HL-60 (cell line): ENCODE measurements at regions not wholly inside any gene's neighbourhood (a gene's known extent, or its start where the extent isn't known, plus 50 kb on each side); places are given as distances from the start of the nearest gene placed in this dataset.
"Not testable (repeated sequence)": the region's sequence is repeated elsewhere in the genome, so short reads cannot be mapped to it uniquely, and the experiment has no call there.

Experiments used
- CTCF ChIP-seq: IDR thresholded peaks from one replicate; pipeline ENCODE4 v1.5.1; 2011; ENCODE audit warnings: low read length, control low read depth, inconsistent platforms; ENCODE audit not compliant: insufficient read depth
- GABPA ChIP-seq: IDR thresholded peaks from 2 replicates; pipeline ENCODE4 v1.6.1; 2012; ENCODE audit warnings: low read depth
- POLR2AphosphoS5 ChIP-seq: IDR thresholded peaks from 2 replicates; pipeline ENCODE4 v1.6.1; 2012; ENCODE audit warnings: low read depth

DNA sequence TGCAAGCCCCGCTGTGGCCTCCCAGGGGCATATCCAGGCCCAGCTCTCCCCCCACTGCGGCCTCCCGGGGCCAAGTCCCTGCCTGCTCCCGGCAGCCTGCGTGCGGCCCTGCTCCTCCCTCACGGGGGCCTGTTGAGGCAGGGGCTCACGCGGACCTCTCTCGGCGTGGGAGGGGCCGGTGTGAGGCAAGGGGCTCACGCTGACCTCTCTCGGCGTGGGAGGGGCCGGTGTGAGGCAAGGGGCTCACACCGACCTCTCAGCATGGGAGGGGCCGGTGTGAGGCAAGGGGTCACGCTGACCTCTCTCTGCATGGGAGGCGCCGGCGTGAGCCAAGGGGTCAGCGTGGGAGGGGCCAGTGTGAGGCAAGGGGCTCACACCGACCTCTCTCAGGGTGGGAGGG is 251.2 kb upstream of the NUPR2 start:
- not testable (repeated sequence) for TF ChIP-seq CTCF, GABPA, POLR2AphosphoS5
